K562 (cell line): ENCODE measurements at regions not wholly inside any gene's neighbourhood (a gene's known extent, or its start where the extent isn't known, plus 50 kb on each side); places are given as distances from the start of the nearest gene placed in this dataset.

Source experiments
- ATAC-seq: fragments of 200-7000 bp; cut with Tn5 transposase; 3 replicates; pipeline ENCODE4 v1.9.1; 2020; ENCODE audit warnings: moderate library complexity
- BruUV-seq: library from RNA; stranded (reverse); fragments of 400-500 nt; replicated peaks from 2 replicates; lab custom pipeline; 2021; lab: Mats Ljungman, UMichigan
- CTCF ChIA-PET: fragments of 300-600 bp; formaldehyde crosslinking; extraction: SDS; loops from one replicate; lab custom pipeline; 2021; ENCODE audit warnings: low intra/inter-chr PET ratio; lab: Yijun Ruan, JAX
- POLR2A ChIA-PET: fragments of 300-600, 350-650 bp; sonication (Branson Sonifier 250); formaldehyde crosslinking; extraction: SDS; loops from one replicate; lab custom pipeline; 2021; ENCODE audit warnings: antibody characterized with exemption, inconsistent platforms; lab: Yijun Ruan, JAX
- DNase-seq, 4 experiments: peaks; one replicate each; pipeline versions ENCODE4 v3.0.0 to v3.0.0-alpha.2; 2011 to 2018; ENCODE audit warnings: low spot score in 3 of 4, mixed read lengths in 3 of 4; ENCODE audit errors: extremely low read depth in 1 of 4
- FAIRE-seq: peaks from 2 replicates; lab custom pipeline; 2011; peaks lifted over from hg19 to GRCh38; lab: Jason Lieb, UNC
- H2AFZ ChIP-seq: 2 replicates; pipeline ENCODE4 v1.6.0; 2011; ENCODE audit warnings: low read depth, low read length, control low read depth, inconsistent platforms
- H3K27ac ChIP-seq: fragments of 200-600 bp; 3 replicates; pipeline ENCODE4 v1.8.0; 2011; ENCODE audit warnings: low read depth, mild to moderate bottlenecking, control low read depth, inconsistent platforms, low read length, moderate library complexity, mixed read lengths; ENCODE audit errors: extremely low read depth
- H3K27me3 ChIP-seq, 2 experiments: fragments of 300-600 bp in 1 of 2; 2 replicates in 1 of 2; 3 replicates in 1 of 2; pipeline versions ENCODE4 v1.6.0 to v1.8.0; 2011; ENCODE audit warnings: inconsistent platforms in 2 of 2, low read length in 2 of 2, mild to moderate bottlenecking in 1 of 2, mixed read lengths in 1 of 2, moderate library complexity in 1 of 2; ENCODE audit not compliant: control insufficient read depth in 2 of 2, insufficient read depth in 2 of 2
- H3K36me3 ChIP-seq: fragments of 300-600 bp; 3 replicates; pipeline ENCODE4 v1.8.0; 2011; ENCODE audit warnings: mild to moderate bottlenecking, low read length, inconsistent platforms; ENCODE audit not compliant: control insufficient read depth, insufficient read depth
- H3K4me1 ChIP-seq, 2 experiments: fragments of 200-600 bp in 1 of 2; replicated peaks in 1 of 2; 2 replicates in 1 of 2; 3 replicates in 1 of 2; pipeline versions ENCODE4 v1.5.1 to v1.8.0; 2011; ENCODE audit warnings: inconsistent platforms in 2 of 2, low read length in 2 of 2, mild to moderate bottlenecking in 1 of 2, mixed read lengths in 1 of 2, moderate library complexity in 1 of 2; ENCODE audit not compliant: control insufficient read depth in 2 of 2, insufficient read depth in 2 of 2
- H3K4me2 ChIP-seq: 2 replicates; pipeline ENCODE4 v1.6.1; 2011; ENCODE audit warnings: low read length, control low read depth, inconsistent platforms, mixed read lengths; ENCODE audit not compliant: insufficient read depth
- H3K4me3 ChIP-seq: fragments of 200-600 bp; sonication (generic), shearing (Covaris generic); 2 replicates; pipeline ENCODE4 v1.5.1; 2016; ENCODE audit warnings: control low read depth, inconsistent platforms
- H3K79me2 ChIP-seq: fragments of 200-600 bp; 3 replicates; pipeline ENCODE4 v1.8.0; 2011; ENCODE audit warnings: low read length, inconsistent platforms; ENCODE audit not compliant: control insufficient read depth, insufficient read depth
- H3K9ac ChIP-seq, 2 experiments: 2 replicates each; pipeline versions ENCODE4 v1.6.0 to v1.6.1; 2011; ENCODE audit warnings: low read depth in 2 of 2, low read length in 2 of 2, control low read depth in 1 of 2, inconsistent platforms in 1 of 2, mild to moderate bottlenecking in 1 of 2, mixed read lengths in 1 of 2; ENCODE audit not compliant: insufficient read depth in 1 of 2
- H3K9me1 ChIP-seq: one replicate; pipeline ENCODE4 v1.6.0; 2011; ENCODE audit warnings: inconsistent platforms, mild to moderate bottlenecking, low read length, moderate library complexity; ENCODE audit not compliant: control insufficient read depth, insufficient read depth
- H3K9me3 ChIP-seq: replicated peaks from 2 replicates; pipeline ENCODE4 v1.5.1; 2011; ENCODE audit warnings: low read depth, low read length, inconsistent platforms; ENCODE audit not compliant: control insufficient read depth, insufficient read depth
- H4K20me1 ChIP-seq: replicated peaks from 2 replicates; pipeline ENCODE4 v1.6.1; 2011; ENCODE audit warnings: low read length, inconsistent platforms, mixed read lengths; ENCODE audit not compliant: control insufficient read depth, insufficient read depth
- ADNP ChIP-seq: fragments of 200-800 bp; sonication (Bioruptor generic); IDR thresholded peaks from 2 replicates; pipeline ENCODE4 v1.6.1; 2016; ENCODE audit warnings: missing genetic modification characterization, missing compliant biosample characterization
- FOS ChIP-seq: IDR thresholded peaks from 3 replicates; pipeline ENCODE4 v1.6.1; 2011; ENCODE audit not compliant: insufficient read length; ENCODE audit errors: extremely low read depth
- KDM5B ChIP-seq: fragments of 200-600 bp; sonication (generic); IDR thresholded peaks from 2 replicates; pipeline ENCODE4 v1.6.1; 2012; ENCODE audit warnings: low read depth, mild to moderate bottlenecking, moderate library complexity, low read length, control low read depth, inconsistent platforms; ENCODE audit not compliant: insufficient replicate concordance
- KLF1 ChIP-seq: fragments of 450-650 bp; IDR thresholded peaks from 2 replicates; pipeline ENCODE4 v1.6.1; 2016; ENCODE audit warnings: missing genetic modification characterization, missing compliant biosample characterization
- MTF1 ChIP-seq: fragments of 250-450 bp; sonication (Bioruptor Pico); IDR thresholded peaks from 2 replicates; pipeline ENCODE4 v1.9.0; 2021; ENCODE audit warnings: moderate library complexity, mild to moderate bottlenecking, inconsistent platforms, borderline replicate concordance
- PBX2 ChIP-seq, 2 experiments: IDR thresholded peaks in 1 of 2; conservative IDR thresholded peaks in 1 of 2; 2 replicates each; pipeline ENCODE4 v1.6.1; 2016; ENCODE audit warnings: low read depth in 2 of 2, mild to moderate bottlenecking in 1 of 2, missing compliant biosample characterization in 1 of 2, missing genetic modification characterization in 1 of 2, moderate library complexity in 1 of 2
- SMARCA5 ChIP-seq: fragments of 450-650 bp; IDR thresholded peaks from 2 replicates; pipeline ENCODE4 v1.6.1; 2016
- ZBTB2 ChIP-seq: fragments of 450-650 bp; IDR thresholded peaks from 2 replicates; pipeline ENCODE4 v1.6.1; 2016; ENCODE audit warnings: antibody characterized with exemption
- ZFP1 ChIP-seq: fragments of 450-650 bp; formaldehyde crosslinking; IDR thresholded peaks from 2 replicates; pipeline ENCODE4 v1.4.0; 2020; ENCODE audit warnings: mild to moderate bottlenecking, mixed read lengths
- ZNF175 ChIP-seq: fragments of 200-800 bp; sonication (Bioruptor generic); IDR thresholded peaks from 2 replicates; pipeline ENCODE4 v1.6.1; 2016; ENCODE audit warnings: low read depth, mild to moderate bottlenecking, missing genetic modification characterization, missing compliant biosample characterization
- ZNF197 ChIP-seq: fragments of 200-800 bp; sonication (Bioruptor generic); IDR thresholded peaks from 2 replicates; pipeline ENCODE4 v1.6.1; 2016; ENCODE audit warnings: low read depth, missing genetic modification characterization, missing compliant biosample characterization
- ZNF253 ChIP-seq: fragments of 250-450 bp; sonication (Bioruptor Pico); conservative IDR thresholded peaks from 2 replicates; pipeline ENCODE4 v1.6.1; 2021; ENCODE audit warnings: mild to moderate bottlenecking
- ZNF41 ChIP-seq: fragments of 250-450 bp; sonication (Bioruptor Pico); conservative IDR thresholded peaks from 2 replicates; pipeline ENCODE4 v1.4.0; 2020; ENCODE audit warnings: mild to moderate bottlenecking
- ZNF436 ChIP-seq: fragments of 250-450, 450-650 bp; sonication (Bioruptor Pico); formaldehyde crosslinking; IDR thresholded peaks from 2 replicates; pipeline ENCODE4 v1.7.0; 2020; ENCODE audit warnings: mild to moderate bottlenecking
- WGBS: fragments of 100-300 bp; shearing (Covaris generic); methylation state at CpG from one replicate; pipeline ENCODE4 v1.1.6; 2016; ENCODE audit warnings: low coverage, mixed read lengths; ENCODE audit not compliant: insufficient coverage; ENCODE audit errors: missing lambda C conversion rate; 5-methylcytosine and 5-hydroxymethylcytosine counted together
- in situ Hi-C: fragments of 300-500 bp; cut with MboI; formaldehyde crosslinking; loops from 4 replicates; pipeline ENCODE4 v1.15.0; 2018; ENCODE audit warnings: inconsistent platforms, mixed read lengths
- intact Hi-C: fragments of 100-400 bp; cut with micrococcal nuclease; formaldehyde crosslinking; loops from 2 replicates; pipeline ENCODE4 v1.14.2; 2022

- DNase-seq (no peak), FAIRE-seq (no peak), ATAC-seq (no peak)
- H3K4me3 ChIP-seq, result no peak overlapping the region
- WGBS, result 3% methylated on average over 3 of the region's 3 CpGs
- H3K9ac ChIP-seq, result no peak overlapping the region
- no peaks in the 10 kb centered on the region for H3K79me2 ChIP-seq
- H3K27ac ChIP-seq, result no peak overlapping the region
- ChIA-PET CTCF (no interaction called here), POLR2A (no interaction called here)
- H3K4me1 ChIP-seq, result no peaks in the 10 kb centered on the region
- H2AFZ ChIP-seq, result no peak overlapping the region
- no peak overlapping the region for H3K4me2 ChIP-seq
- TF ChIP-seq ZNF197 (CRISPR knock-in tag) (no peak), KLF1 (tag) (no peak), KDM5B (no peak), ZFP1 (no peak)
- no peaks in the 10 kb centered on the region for H4K20me1 ChIP-seq
- intact Hi-C loops, result no loop called here
- no peaks in the 10 kb centered on the region for H3K36me3 ChIP-seq
- H3K9me3 ChIP-seq, result no peaks in the 10 kb centered on the region
- H3K27me3 ChIP-seq, result no peaks in the 10 kb centered on the region
- BruUV-seq, result no TSS peak
- in situ Hi-C loops, result no loop called here
- no peaks in the 10 kb centered on the region for H3K9me1 ChIP-seq
Observed at GRCh38 chr16:56068816-56069215, 122.5 kb upstream of the GNAO1 start.

DNA sequence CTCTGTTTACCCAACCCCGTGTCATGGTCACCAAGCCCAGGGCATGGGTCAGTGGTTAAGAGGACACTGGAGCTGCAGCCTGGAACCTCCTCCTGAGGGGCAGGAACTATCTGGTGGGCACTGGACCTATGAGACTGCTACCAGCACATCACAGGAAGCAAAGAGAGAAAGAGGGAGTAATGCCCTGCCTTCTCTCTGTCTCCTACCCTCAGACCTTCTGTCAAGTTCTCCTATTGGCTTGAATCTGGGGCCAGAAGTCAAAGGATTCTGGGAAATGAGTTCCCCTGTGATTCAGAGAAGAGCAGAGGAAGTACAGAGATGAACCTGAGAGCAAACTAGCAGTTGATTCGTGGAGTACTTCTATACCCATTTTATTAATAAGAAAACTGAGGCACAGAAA lies 123.0 kb upstream of the GNAO1 start:
- POLR2A ChIA-PET, result interaction anchor here (0.6 kb wide), 1 partner anchor 34 kb away, joined by 4 read pairs; no protein-coding TSS in a partner anchor
- FAIRE-seq, result no peak
- no peaks in the 10 kb centered on the region for H3K79me2 ChIP-seq
- CTCF ChIA-PET, result no interaction called here
- H3K36me3 ChIP-seq, result no peaks in the 10 kb centered on the region
- H3K9me1 ChIP-seq, result no peaks in the 10 kb centered on the region
- no peak for DNase-seq
- H2AFZ ChIP-seq, result no peak overlapping the region
- no peak overlapping the region for H3K4me3 ChIP-seq
- H4K20me1 ChIP-seq, result no peaks in the 10 kb centered on the region
- H3K4me1 ChIP-seq, result no peaks in the 10 kb centered on the region
- H3K4me2 ChIP-seq, result no peak overlapping the region
- no peaks in the 10 kb centered on the region for H3K9me3 ChIP-seq
- ATAC-seq, result no peak
- H3K27ac ChIP-seq, result no peak overlapping the region
- WGBS, result 0% methylated on average over 2 of the region's 2 CpGs
- intact Hi-C loops, result no loop called here
- H3K9ac ChIP-seq, result no peak overlapping the region
- H3K27me3 ChIP-seq, result no peaks in the 10 kb centered on the region
- no TSS peak for BruUV-seq
- in situ Hi-C loops, result no loop called here
- TF ChIP-seq ZNF175 (CRISPR knock-in tag) (no peak), SMARCA5 (no peak), ZNF253 (no peak), ZNF41 (CRISPR knock-in tag) (no peak), ADNP (no peak), FOS (no peak), MTF1 (CRISPR knock-in tag) (no peak), ZBTB2 (no peak), PBX2 (CRISPR knock-in tag; IDR thresholded peaks at IDR 0.05; ENCODE audit: low read depth) (no peak), PBX2 (tag; conservative IDR thresholded peaks at IDR 0.05; ENCODE audit: low read depth) (no peak), ZNF436 (CRISPR knock-in tag) (no peak)
